ENCODE measurements at regions not wholly inside any gene's neighbourhood (a gene's known extent, or its start where the extent isn't known, plus 50 kb on each side); places are given as distances from the start of the nearest gene placed in this dataset.

DNA sequence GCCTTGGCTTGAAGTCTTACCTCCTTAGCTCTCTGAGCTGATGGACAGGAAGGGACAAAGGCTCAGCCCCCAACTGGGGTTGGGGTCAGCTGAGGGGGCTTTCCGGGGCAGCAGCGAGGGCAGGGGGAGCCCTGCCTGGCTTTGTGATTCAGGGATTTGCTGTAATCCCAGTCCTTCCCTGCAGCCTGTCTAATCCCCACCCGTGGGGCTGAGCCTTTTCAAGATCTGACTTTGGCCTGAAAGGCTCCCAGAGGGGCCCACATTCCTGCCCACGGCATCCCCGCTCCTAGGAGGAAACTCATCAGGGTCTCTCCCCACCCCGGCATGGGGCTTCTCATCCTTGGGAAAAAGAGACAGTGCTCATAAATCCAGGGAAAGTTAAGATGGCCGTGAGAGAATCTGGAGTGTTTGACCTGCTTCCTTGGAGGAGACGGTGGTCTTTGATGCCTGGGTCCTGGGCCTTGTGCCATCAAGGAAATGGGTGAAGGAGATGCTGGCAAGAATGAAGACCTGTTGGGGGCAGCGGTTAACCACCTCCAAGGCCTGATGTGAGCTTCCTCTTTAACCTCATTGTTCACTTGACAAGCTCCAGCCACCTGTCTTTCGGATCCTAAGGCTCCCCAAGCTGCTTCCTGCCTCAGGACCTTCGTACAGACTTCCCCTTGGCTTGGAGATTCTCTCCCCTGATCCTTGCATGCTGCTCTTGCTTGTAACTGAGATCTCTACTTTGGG, 83.1 kb upstream of the WNT4 start:
- TF ChIP-seq JUND (IDR thresholded peaks at IDR 0.05; ENCODE audit: low read depth): no peak
- no peak for DNase-seq (ENCODE audit: low read depth in 1 of 2, low spot score in 1 of 2)
- in situ Hi-C loops (cut with HindIII; ENCODE audit: low pct_unique_long_range_greater_than_20kb, low sequenced_read_pairs): no loop called here

DNA sequence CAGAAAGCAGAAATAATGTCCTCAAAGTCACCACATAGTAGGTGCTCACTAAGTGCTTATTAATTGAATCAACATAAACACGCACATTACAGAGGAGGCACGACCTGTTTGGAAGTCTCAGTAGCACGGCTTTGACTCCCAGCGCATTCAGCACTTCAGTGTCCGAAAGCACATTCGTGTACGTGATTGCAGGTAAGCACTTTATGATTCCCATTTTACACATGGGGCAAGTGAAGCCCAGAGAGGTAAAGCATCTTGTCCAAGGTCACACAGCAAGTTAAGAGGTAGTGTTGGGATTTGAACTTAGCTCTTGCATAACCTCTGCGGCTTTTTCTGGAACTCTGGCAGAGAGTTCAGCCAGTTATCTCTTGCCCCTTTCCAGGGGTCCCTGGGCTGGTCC, 85.2 kb upstream of the WNT4 start:
- no peak for TF ChIP-seq JUND (IDR thresholded peaks at IDR 0.05; ENCODE audit: low read depth)
- in situ Hi-C loops (cut with HindIII; ENCODE audit: low pct_unique_long_range_greater_than_20kb, low sequenced_read_pairs): no loop called here
- DNase-seq (ENCODE audit: low read depth in 1 of 2, low spot score in 1 of 2): no peak

- in situ Hi-C loops (cut with HindIII; ENCODE audit: low pct_unique_long_range_greater_than_20kb, low sequenced_read_pairs): no loop called here
- no peak for DNase-seq (ENCODE audit: low read depth in 1 of 2, low spot score in 1 of 2)
- TF ChIP-seq JUND (IDR thresholded peaks at IDR 0.05; ENCODE audit: low read depth): no peak
Observed at GRCh38 chr1:22228505-22228911, 85.6 kb upstream of the WNT4 start.

- TF ChIP-seq JUND (IDR thresholded peaks at IDR 0.05; ENCODE audit: low read depth): no peak
- in situ Hi-C loops (cut with HindIII; ENCODE audit: low pct_unique_long_range_greater_than_20kb, low sequenced_read_pairs): no loop called here
- no peak for DNase-seq (ENCODE audit: low read depth in 1 of 2, low spot score in 1 of 2)
Observed at GRCh38 chr1:22229379-22229778, 86.5 kb upstream of the WNT4 start.

GRCh38 chr1:22231068-22231593, 88.2 kb upstream of the WNT4 start:
- DNase-seq (ENCODE audit: low read depth in 1 of 2, low spot score in 1 of 2): no peak
- TF ChIP-seq JUND (IDR thresholded peaks at IDR 0.05; ENCODE audit: low read depth): no peak

DNA sequence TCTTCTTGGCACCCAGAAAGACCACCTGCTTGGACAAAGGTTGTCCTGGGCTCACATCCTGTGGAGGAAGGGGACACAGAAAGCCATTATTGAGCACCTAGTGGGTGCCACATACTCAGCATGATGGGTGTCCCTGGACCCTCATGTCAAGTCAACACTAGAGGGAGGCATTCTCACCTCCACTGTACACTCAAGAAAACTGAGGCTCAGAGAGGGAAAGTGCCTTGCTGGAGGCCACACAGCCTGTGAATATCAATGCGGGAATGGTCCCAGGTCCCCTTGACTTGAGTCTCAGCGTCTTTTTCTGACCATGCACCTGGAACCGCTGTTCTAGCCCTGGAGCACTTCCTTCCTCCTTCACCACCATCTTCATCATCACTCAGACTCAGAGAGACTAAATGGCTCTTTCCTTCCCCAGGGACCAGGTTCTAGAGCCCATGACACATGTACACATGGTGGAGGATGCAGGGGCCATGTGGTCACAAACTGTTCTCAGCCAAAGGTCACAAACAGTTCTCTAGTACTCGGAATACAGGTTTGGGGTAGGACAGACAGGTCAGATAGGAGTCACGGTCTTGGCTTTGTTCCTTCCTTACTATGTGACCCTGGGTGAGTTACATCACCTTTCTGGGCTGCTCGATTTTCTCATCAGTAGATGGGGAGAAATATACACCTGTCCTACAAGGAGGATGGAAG, 89.2 kb upstream of the WNT4 start:
- no peak for DNase-seq (ENCODE audit: low read depth in 1 of 2, low spot score in 1 of 2)
- in situ Hi-C loops (cut with HindIII; ENCODE audit: low pct_unique_long_range_greater_than_20kb, low sequenced_read_pairs): no loop called here
- TF ChIP-seq JUND (IDR thresholded peaks at IDR 0.05; ENCODE audit: low read depth): no peak

More at GRCh38 chr1:22231068-22231593, 88.2 kb upstream of the WNT4 start:
- in situ Hi-C loops (cut with HindIII; ENCODE audit: low pct_unique_long_range_greater_than_20kb, low sequenced_read_pairs): no loop called here

DNA sequence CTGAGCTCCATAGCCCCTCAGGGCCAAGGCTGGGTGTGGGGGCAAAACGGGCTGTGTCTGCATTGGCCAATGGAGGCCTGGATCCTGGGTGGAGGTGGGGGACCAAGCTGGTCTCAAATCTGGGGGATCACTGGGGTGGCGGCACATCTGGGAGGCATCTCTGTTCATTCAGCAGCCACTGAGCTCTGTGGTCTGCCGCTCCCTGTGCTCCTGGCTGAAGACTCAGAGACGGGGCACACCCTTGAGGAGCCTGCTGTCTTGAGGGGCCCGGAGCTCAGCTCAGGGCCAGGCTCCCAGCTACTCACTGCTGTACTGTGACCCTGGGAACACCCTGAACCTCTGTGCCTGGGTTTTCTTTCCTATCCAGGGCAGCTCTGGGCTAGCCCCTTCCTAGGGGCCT, 90.3 kb upstream of the WNT4 start:
- no peak for TF ChIP-seq JUND (IDR thresholded peaks at IDR 0.05; ENCODE audit: low read depth)
- DNase-seq (ENCODE audit: low read depth in 1 of 2, low spot score in 1 of 2): no peak
- in situ Hi-C loops (cut with HindIII; ENCODE audit: low pct_unique_long_range_greater_than_20kb, low sequenced_read_pairs): no loop called here

- in situ Hi-C loops (cut with HindIII; ENCODE audit: low pct_unique_long_range_greater_than_20kb, low sequenced_read_pairs): no loop called here
- TF ChIP-seq JUND (IDR thresholded peaks at IDR 0.05; ENCODE audit: low read depth): no peak
- no peak for DNase-seq (ENCODE audit: low read depth in 1 of 2, low spot score in 1 of 2)
Observed at GRCh38 chr1:22234476-22235030, 91.7 kb upstream of the WNT4 start.

- in situ Hi-C loops (cut with HindIII; ENCODE audit: low pct_unique_long_range_greater_than_20kb, low sequenced_read_pairs): no loop called here
- no peak for DNase-seq (ENCODE audit: low read depth in 1 of 2, low spot score in 1 of 2)
- no peak for TF ChIP-seq JUND (IDR thresholded peaks at IDR 0.05; ENCODE audit: low read depth)
Observed at GRCh38 chr1:22236166-22236565, 93.3 kb upstream of the WNT4 start.

- no peak for DNase-seq (ENCODE audit: low read depth in 1 of 2, low spot score in 1 of 2)
- TF ChIP-seq JUND (IDR thresholded peaks at IDR 0.05; ENCODE audit: low read depth): no peak
- in situ Hi-C loops (cut with HindIII; ENCODE audit: low pct_unique_long_range_greater_than_20kb, low sequenced_read_pairs): no loop called here
Observed at GRCh38 chr1:22236900-22237299, 94.0 kb upstream of the WNT4 start.

GRCh38 chr1:22237433-22238093, 94.7 kb upstream of the WNT4 start:
- in situ Hi-C loops (cut with HindIII; ENCODE audit: low pct_unique_long_range_greater_than_20kb, low sequenced_read_pairs): no loop called here
- no peak for TF ChIP-seq JUND (IDR thresholded peaks at IDR 0.05; ENCODE audit: low read depth)

DNA sequence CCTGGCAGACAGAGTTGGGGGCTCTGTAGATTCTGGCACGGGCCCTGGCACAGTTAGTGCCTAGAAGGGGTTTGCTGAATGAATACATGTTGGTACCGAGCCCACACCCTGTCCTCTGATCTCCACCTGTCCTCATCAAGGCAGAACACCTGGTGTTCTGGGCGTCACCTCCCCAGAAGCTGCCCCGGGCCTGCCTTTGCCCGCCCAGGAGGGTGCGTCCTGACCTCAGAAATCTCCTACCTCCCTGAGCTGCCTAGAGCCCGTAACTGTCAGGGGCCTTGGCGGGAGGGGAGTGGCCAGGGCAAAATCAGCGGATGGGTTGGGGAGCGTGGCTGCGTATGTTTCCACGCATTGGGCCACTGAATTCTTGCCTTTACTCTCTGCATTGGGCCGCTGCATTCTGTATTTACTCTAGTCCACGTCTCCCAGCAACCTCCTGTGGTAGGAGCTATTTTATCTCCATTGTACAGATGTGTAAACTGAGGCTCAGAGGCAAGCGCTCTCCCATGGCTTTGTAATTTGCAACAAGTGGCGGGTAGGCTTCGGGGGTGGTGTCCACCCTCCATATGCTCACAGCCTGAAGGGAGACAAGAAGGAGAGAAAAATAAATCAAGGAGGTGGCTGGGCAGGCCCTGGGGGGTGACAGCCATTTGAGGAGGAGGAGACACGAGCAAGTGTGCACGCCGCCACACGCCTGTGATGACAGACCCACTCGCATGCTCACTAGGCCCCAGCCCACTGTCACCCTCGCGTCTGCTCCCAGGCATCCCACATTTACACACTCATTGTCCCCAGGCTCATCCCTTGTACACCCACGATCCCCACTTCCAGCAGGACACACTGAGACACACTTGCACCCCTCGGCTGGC, 95.7 kb upstream of the WNT4 start:
- in situ Hi-C loops (cut with HindIII; ENCODE audit: low pct_unique_long_range_greater_than_20kb, low sequenced_read_pairs): no loop called here
- DNase-seq (ENCODE audit: low read depth in 1 of 2, low spot score in 1 of 2): no peak
- no peak for TF ChIP-seq JUND (IDR thresholded peaks at IDR 0.05; ENCODE audit: low read depth)

More at GRCh38 chr1:22237433-22238093, 94.7 kb upstream of the WNT4 start:
- DNase-seq (ENCODE audit: low read depth in 1 of 2, low spot score in 1 of 2): no peak
